ENCODE measurements at regions not wholly inside any gene's neighbourhood (a gene's known extent, or its start where the extent isn't known, plus 50 kb on each side); places are given as distances from the start of the nearest gene placed in this dataset.
"Not testable (repeated sequence)": the region's sequence is repeated elsewhere in the genome, so short reads cannot be mapped to it uniquely, and the experiment has no call there.

DNA sequence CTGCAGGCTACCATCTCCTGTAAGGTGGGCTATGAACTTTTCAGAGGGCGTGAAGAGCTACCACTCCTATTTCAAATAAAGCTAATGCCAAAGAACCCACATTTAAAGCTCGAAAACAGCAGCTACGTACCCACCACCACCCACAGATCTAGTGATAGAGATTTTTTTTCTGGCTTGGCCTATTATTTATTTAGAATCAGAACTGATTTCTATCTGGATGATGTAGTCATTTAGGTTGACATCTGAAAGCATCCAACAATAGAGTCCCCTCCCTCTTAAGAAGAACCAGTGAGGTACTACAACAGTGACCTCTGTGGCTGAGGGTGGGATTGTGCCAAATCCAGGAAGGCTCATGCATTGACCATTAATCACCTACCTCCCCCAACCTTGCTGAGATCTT is 113.8 kb upstream of the ADO start:
- no peak overlapping the region for H3K4me3 ChIP-seq (replicated peaks; ENCODE audit: low read depth, low read length)
- TF ChIP-seq, protein P1, sequence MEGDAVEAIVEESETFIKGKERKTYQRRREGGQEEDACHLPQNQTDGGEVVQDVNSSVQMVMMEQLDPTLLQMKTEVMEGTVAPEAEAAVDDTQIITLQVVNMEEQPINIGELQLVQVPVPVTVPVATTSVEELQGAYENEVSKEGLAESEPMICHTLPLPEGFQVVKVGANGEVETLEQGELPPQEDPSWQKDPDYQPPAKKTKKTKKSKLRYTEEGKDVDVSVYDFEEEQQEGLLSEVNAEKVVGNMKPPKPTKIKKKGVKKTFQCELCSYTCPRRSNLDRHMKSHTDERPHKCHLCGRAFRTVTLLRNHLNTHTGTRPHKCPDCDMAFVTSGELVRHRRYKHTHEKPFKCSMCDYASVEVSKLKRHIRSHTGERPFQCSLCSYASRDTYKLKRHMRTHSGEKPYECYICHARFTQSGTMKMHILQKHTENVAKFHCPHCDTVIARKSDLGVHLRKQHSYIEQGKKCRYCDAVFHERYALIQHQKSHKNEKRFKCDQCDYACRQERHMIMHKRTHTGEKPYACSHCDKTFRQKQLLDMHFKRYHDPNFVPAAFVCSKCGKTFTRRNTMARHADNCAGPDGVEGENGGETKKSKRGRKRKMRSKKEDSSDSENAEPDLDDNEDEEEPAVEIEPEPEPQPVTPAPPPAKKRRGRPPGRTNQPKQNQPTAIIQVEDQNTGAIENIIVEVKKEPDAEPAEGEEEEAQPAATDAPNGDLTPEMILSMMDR (IDR thresholded peaks at IDR 0.05; ENCODE audit: low read length, missing control alignments), result no peak
- no peak for DNase-seq (ENCODE audit: low read depth)

DNA sequence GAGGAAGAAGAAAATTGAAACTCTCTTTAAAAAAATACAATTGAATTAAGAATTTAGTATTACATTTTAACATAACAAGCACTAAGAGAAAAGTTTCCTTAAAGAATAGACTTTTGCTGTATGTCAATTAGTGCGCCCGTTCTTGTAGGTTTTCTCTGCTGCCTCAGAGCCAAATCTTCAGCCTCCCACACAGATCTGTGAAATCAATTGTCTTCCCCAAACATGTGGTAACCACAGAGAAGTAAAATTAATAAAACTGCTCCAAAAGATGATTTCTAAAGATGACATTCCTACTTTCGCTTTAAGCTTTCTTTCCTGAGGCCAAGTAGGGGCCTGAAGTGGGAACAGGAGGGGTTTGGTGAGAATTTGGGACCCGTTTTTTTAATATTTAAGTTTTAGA is 113.2 kb upstream of the ADO start:
- DNase-seq (ENCODE audit: low read depth), result no peak
- TF ChIP-seq, protein P1 (IDR thresholded peaks at IDR 0.05; ENCODE audit: low read length, missing control alignments), result no peak
- H3K4me3 ChIP-seq (replicated peaks; ENCODE audit: low read depth, low read length), result no peak overlapping the region

DNA sequence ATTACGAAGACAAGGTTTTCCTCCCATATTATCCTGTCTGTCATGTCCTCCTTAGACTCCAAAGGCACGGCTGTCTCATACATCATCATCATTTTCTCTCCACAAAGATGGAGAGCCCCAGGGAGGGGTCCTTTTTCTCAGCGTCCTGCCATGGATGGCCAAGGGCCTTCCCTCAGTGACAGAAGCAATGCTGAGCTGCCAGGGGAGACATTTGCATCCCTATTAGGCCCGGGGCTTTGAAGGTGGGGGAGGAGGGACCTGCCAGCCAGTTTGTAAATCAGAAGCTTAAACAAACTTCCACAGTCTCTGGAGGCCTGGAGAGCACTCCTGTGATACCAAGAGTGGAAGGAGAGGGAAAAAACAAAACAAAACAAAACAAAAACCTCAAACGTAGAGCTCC is 112.4 kb upstream of the ADO start:
- H3K4me3 ChIP-seq (replicated peaks; ENCODE audit: low read depth, low read length), result no peak overlapping the region
- TF ChIP-seq, protein P1 (IDR thresholded peaks at IDR 0.05; ENCODE audit: low read length, missing control alignments), result no peak
- DNase-seq (ENCODE audit: low read depth), result no peak

DNA sequence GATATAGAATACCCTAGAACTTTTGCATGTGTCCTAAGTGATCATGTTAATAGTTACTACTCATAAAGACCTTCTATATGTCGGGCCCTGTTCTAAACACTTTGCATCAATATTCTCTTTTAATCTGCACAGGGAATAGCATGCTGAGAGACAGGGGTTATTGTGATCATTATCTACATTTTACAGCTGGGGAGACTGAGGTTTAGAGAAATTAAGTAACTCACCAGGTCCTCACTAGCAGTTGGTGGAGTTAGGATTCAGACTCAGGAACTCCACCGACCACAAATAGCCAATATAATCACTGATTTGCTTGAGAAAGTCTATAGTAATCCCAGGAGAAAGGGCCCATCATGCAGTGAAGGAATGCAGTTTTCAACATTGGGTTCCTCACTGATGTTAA is 111.2 kb upstream of the ADO start:
- H3K4me3 ChIP-seq (replicated peaks; ENCODE audit: low read depth, low read length), result no peak overlapping the region
- DNase-seq (ENCODE audit: low read depth), result no peak
- TF ChIP-seq, protein P1 (IDR thresholded peaks at IDR 0.05; ENCODE audit: low read length, missing control alignments), result no peak

DNA sequence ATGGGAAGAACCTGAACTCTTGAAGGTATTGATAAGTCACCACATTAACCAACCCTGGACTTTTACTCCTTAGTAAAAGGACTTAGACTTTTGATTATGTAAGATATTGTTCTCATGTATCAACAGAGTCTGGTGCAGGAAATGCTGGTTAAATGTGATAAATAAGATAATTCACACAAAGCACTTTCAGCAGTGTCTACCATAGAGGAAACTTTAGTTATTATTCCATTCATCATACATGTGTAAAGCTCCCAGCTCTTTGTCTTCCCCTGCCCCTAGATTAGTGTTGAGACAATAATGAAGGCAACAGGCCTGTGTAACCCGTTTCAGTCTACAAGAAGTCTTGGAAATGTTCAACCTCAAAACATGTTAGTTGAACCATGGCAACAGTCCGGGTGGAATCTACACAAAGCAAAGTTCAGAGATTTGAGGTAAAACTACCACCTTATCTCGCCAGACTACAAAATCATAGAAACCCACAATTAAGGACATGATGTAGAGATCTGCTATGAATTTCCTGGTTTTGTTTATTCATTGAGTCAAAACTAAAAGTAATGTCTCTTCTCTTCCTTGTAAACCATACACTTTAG is 109.9 kb upstream of the ADO start:
- DNase-seq (ENCODE audit: low read depth), result no peak
- TF ChIP-seq, protein P1 (IDR thresholded peaks at IDR 0.05; ENCODE audit: low read length, missing control alignments), result no peak
- H3K4me3 ChIP-seq (replicated peaks; ENCODE audit: low read depth, low read length), result no peak overlapping the region

DNA sequence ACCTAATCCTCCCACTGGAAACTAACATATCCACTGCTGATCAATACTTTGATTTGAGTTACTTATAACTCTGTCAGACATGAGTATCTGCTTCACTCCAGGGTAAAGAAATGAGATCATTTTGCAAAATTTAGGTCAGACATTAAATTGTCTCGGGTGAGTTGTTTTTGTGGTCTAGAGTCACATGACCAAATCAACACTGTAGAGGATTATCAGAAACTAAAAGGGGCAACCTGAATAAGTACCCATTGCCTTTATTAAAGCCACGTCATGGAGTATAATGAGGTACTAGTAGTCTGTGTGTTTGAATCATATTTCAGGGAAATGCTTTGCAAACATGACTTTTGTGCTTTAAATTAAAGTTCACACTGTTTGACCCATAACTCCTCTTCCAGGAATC is 107.7 kb upstream of the ADO start:
- DNase-seq (ENCODE audit: low read depth), result no peak
- H3K4me3 ChIP-seq (replicated peaks; ENCODE audit: low read depth, low read length), result no peak overlapping the region
- TF ChIP-seq, protein P1 (IDR thresholded peaks at IDR 0.05; ENCODE audit: low read length, missing control alignments), result no peak

DNA sequence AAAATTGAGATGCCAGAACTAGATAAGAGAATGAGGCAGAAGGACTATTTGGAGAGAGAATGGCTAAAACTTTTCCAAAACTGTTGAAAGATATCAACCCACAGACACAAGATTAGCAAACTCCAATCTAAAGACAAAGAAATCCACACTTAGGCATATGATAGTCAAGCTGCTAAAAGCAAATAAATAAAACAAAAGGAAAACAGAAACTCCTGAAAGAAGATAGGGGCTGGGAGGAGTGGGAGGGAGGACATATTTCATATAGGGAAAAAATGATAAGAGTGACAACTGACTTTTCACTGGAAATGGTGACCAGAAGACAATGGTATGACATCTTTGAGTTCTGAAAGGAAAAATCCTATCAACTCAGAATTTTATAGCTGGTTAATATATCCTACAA is 105.4 kb upstream of the ADO start:
- H3K4me3 ChIP-seq (replicated peaks; ENCODE audit: low read depth, low read length), result no peak overlapping the region
- DNase-seq (ENCODE audit: low read depth), result no peak
- TF ChIP-seq, protein P1 (IDR thresholded peaks at IDR 0.05; ENCODE audit: low read length, missing control alignments), result no peak

DNA sequence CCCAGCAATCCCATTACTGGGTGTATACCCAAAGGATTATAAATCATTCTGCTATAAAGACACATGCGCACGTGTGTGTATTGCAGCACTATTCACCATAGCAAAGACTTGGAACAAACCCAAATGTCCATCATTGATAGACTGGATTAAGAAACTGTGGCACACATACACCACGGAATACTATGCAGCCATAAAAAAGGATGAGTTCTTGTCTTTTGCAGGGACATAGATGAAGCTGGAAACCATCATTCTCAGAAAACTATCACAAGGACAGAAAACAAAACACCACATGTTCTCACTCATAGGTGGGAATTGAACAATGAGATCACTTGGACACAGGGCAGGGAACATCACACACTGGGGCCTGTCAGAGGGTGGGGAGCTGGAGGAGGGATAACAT is 100.4 kb upstream of the ADO start:
- not testable (repeated sequence) for H3K4me3 ChIP-seq (replicated peaks; ENCODE audit: low read depth, low read length); DNase-seq (ENCODE audit: low read depth)
